Astrocyte (in vitro differentiated cells and primary cell): ENCODE measurements at regions not wholly inside any gene's neighbourhood (a gene's known extent, or its start where the extent isn't known, plus 50 kb on each side); places are given as distances from the start of the nearest gene placed in this dataset.

Experiments used
- DNase-seq: peaks from one replicate; pipeline ENCODE4 v3.0.0-alpha.2; 2010; ENCODE audit warnings: low read depth
- FAIRE-seq: peaks from 2 replicates; lab custom pipeline; 2011; peaks lifted over from hg19 to GRCh38; lab: Jason Lieb, UNC
- H2AFZ ChIP-seq: 2 replicates; pipeline ENCODE4 v1.6.0; 2012; ENCODE audit warnings: low read depth, low read length, inconsistent platforms
- H3K27ac ChIP-seq: 2 replicates; pipeline ENCODE4 v1.5.1; 2011; ENCODE audit warnings: low read depth, low read length, inconsistent platforms
- H3K27me3 ChIP-seq: 2 replicates; pipeline ENCODE4 v1.6.0; 2011; ENCODE audit warnings: low read length, inconsistent platforms; ENCODE audit not compliant: insufficient read depth
- H3K36me3 ChIP-seq: 2 replicates; pipeline ENCODE4 v1.5.1; 2011; ENCODE audit warnings: low read length, inconsistent platforms; ENCODE audit not compliant: insufficient read depth
- H3K4me1 ChIP-seq: 2 replicates; pipeline ENCODE4 v1.5.1; 2011; ENCODE audit warnings: low read length, inconsistent platforms; ENCODE audit not compliant: insufficient read depth
- H3K4me2 ChIP-seq: 2 replicates; pipeline ENCODE4 v1.6.0; 2012; ENCODE audit warnings: low read length, inconsistent platforms
- H3K4me3 ChIP-seq: 2 replicates; pipeline ENCODE4 v1.5.1; 2011; ENCODE audit warnings: low read depth, mild to moderate bottlenecking, low read length, inconsistent platforms; ENCODE audit not compliant: insufficient read depth
- H3K79me2 ChIP-seq: 2 replicates; pipeline ENCODE4 v1.6.0; 2012; ENCODE audit warnings: mild to moderate bottlenecking, low read length, inconsistent platforms; ENCODE audit not compliant: insufficient read depth
- H3K9ac ChIP-seq: 2 replicates; pipeline ENCODE4 v1.6.0; 2012; ENCODE audit warnings: mild to moderate bottlenecking, low read length, inconsistent platforms
- H3K9me3 ChIP-seq: 2 replicates; pipeline ENCODE4 v1.5.1; 2012; ENCODE audit warnings: low read depth, mild to moderate bottlenecking, low read length, inconsistent platforms; ENCODE audit not compliant: insufficient read depth
- H4K20me1 ChIP-seq: 2 replicates; pipeline ENCODE4 v1.6.0; 2012; ENCODE audit warnings: low read length, inconsistent platforms; ENCODE audit not compliant: insufficient read depth
- H3K27ac Mint-ChIP-seq: one replicate; pipeline ENCODE4 v1.8.0; 2021; ENCODE audit warnings: mild to moderate bottlenecking, mixed read lengths; ENCODE audit not compliant: unreplicated experiment
- H3K27me3 Mint-ChIP-seq: one replicate; pipeline ENCODE4 v1.8.0; 2021; ENCODE audit warnings: low read depth, mixed read lengths; ENCODE audit not compliant: unreplicated experiment
- H3K36me3 Mint-ChIP-seq: one replicate; pipeline ENCODE4 v1.8.0; 2021; ENCODE audit warnings: low read depth, mixed read lengths; ENCODE audit not compliant: unreplicated experiment
- H3K4me1 Mint-ChIP-seq: one replicate; pipeline ENCODE4 v1.8.0; 2021; ENCODE audit warnings: low read depth, mixed read lengths; ENCODE audit not compliant: unreplicated experiment
- H3K4me3 Mint-ChIP-seq: one replicate; pipeline ENCODE4 v1.8.0; 2021; ENCODE audit warnings: mild to moderate bottlenecking, moderate library complexity, mixed read lengths; ENCODE audit not compliant: unreplicated experiment
- H3K9me3 Mint-ChIP-seq: one replicate; pipeline ENCODE4 v1.8.0; 2021; ENCODE audit warnings: mild to moderate bottlenecking, mixed read lengths; ENCODE audit not compliant: unreplicated experiment
- EZH2 ChIP-seq: IDR thresholded peaks from 2 replicates; pipeline ENCODE4 v1.6.1; 2012; ENCODE audit warnings: mild to moderate bottlenecking, low read length, inconsistent platforms; ENCODE audit not compliant: insufficient read depth
- TF ChIP-seq, protein P1 (sequence below): IDR thresholded peaks from 2 replicates; pipeline ENCODE4 v1.5.1; 2011; ENCODE audit warnings: low read depth, mild to moderate bottlenecking, inconsistent platforms, low read length, moderate library complexity; ENCODE audit not compliant: insufficient read depth

DNA sequence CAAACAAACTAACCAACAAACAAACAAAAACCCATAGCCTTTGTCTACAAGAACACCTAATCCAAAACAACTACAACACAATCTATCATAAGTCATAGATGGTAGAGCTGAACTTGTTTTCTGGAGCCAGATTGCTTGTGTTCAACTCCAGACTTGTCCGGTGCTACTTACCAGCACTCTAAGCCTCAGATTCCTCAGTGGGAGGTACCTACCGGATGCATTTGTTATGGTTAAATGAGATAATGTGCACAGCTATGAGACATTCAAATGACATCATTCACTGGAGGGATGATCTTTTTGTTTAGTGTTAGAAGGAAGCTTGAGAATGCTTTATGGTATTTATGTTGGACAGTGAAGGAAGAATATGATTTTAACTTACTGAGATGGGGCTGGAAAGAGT is 592.9 kb upstream of the C9orf72 start:
- Histone ChIP-seq H3K79me2 (no peaks in the 10 kb centered on the region), H3K4me2 (no peak overlapping the region), H3K27me3 (no peaks in the 10 kb centered on the region), H4K20me1 (no peaks in the 10 kb centered on the region), H3K4me1 (peaks cover 2% of the 10 kb centered on the region), H3K9me3 (no peaks in the 10 kb centered on the region), H3K4me3 (no peak overlapping the region), H3K27ac (no peak overlapping the region), H2AFZ (no peak overlapping the region), H3K9ac (no peak overlapping the region), H3K36me3 (no peaks in the 10 kb centered on the region)
- H3K4me1 Mint-ChIP-seq: peaks cover 3% of the 10 kb centered on the region
- no peaks in the 10 kb centered on the region for H3K9me3 Mint-ChIP-seq
- no peaks in the 10 kb centered on the region for H3K36me3 Mint-ChIP-seq
- no peak for TF ChIP-seq EZH2
- DNase-seq (no peak), FAIRE-seq (peak; percentile 50)
- no peak overlapping the region for H3K4me3 Mint-ChIP-seq
- H3K27ac Mint-ChIP-seq: no peak overlapping the region
- no peaks in the 10 kb centered on the region for H3K27me3 Mint-ChIP-seq

DNA sequence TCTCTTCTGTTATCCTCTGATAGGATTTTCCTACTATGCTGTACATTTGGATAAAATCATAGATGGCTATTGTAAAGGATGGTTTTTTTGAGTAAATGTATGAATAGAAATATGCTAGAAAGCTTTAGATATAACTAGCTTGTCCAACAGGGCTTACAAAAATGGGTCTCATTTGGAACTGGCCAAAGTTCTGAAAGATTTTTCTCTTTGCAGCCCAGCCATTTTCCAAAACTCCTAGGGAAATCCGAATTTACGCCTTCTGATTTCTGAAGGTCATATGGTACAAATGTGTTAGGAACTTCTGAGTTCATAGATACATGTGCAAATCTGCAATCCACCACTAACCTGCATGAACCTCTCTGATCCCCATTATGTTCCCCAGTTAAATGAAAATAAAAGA is 603.9 kb upstream of the C9orf72 start:
- H3K9me3 Mint-ChIP-seq: peaks cover 2% of the 10 kb centered on the region
- no peak for FAIRE-seq
- Histone ChIP-seq H3K79me2 (no peaks in the 10 kb centered on the region), H3K9ac (no peak overlapping the region), H3K9me3 (no peaks in the 10 kb centered on the region), H3K4me2 (no peak overlapping the region), H3K4me1 (no peaks in the 10 kb centered on the region), H3K36me3 (no peaks in the 10 kb centered on the region), H3K27ac (no peak overlapping the region), H4K20me1 (no peaks in the 10 kb centered on the region), H3K4me3 (no peak overlapping the region), H2AFZ (no peak overlapping the region), H3K27me3 (no peaks in the 10 kb centered on the region)
- TF ChIP-seq, protein P1, sequence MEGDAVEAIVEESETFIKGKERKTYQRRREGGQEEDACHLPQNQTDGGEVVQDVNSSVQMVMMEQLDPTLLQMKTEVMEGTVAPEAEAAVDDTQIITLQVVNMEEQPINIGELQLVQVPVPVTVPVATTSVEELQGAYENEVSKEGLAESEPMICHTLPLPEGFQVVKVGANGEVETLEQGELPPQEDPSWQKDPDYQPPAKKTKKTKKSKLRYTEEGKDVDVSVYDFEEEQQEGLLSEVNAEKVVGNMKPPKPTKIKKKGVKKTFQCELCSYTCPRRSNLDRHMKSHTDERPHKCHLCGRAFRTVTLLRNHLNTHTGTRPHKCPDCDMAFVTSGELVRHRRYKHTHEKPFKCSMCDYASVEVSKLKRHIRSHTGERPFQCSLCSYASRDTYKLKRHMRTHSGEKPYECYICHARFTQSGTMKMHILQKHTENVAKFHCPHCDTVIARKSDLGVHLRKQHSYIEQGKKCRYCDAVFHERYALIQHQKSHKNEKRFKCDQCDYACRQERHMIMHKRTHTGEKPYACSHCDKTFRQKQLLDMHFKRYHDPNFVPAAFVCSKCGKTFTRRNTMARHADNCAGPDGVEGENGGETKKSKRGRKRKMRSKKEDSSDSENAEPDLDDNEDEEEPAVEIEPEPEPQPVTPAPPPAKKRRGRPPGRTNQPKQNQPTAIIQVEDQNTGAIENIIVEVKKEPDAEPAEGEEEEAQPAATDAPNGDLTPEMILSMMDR: no peak
- no peak for TF ChIP-seq EZH2
- H3K27me3 Mint-ChIP-seq: peaks cover 2% of the 10 kb centered on the region
- peaks cover 3% of the 10 kb centered on the region for H3K36me3 Mint-ChIP-seq
- H3K27ac Mint-ChIP-seq: no peak overlapping the region
- no peak overlapping the region for H3K4me3 Mint-ChIP-seq
- DNase-seq: no peak
- no peaks in the 10 kb centered on the region for H3K4me1 Mint-ChIP-seq

DNA sequence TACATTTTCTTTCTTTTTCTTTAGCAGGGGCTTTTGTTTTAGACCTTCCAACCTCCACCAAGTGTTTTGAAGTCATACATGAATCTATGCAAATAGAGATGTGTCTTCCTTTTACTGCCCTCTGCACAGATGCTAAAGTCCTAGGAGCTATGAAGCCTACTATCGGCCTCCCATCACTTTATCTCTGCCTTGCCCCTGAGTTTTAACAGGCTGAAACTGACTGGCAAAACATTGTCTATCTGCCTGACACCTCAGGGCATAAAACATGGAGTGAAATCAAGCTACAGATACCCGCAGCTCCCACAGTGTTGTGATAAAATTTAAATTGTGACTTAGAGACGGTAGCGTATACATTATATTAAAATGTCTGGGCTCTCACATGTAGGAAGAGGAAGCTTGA is 604.6 kb upstream of the C9orf72 start:
- no peak for DNase-seq
- Mint-ChIP-seq H3K36me3 (peaks cover 3% of the 10 kb centered on the region), H3K4me1 (no peaks in the 10 kb centered on the region), H3K4me3 (no peak overlapping the region), H3K27me3 (peaks cover 2% of the 10 kb centered on the region), H3K9me3 (peaks cover 2% of the 10 kb centered on the region), H3K27ac (no peak overlapping the region)
- no peak for TF ChIP-seq EZH2
- TF ChIP-seq, protein P1: no peak
- no peaks in the 10 kb centered on the region for H3K9me3 ChIP-seq
- H3K4me2 ChIP-seq: no peak overlapping the region
- H3K4me3 ChIP-seq: no peak overlapping the region
- H3K36me3 ChIP-seq: no peaks in the 10 kb centered on the region
- H4K20me1 ChIP-seq: no peaks in the 10 kb centered on the region
- H3K27ac ChIP-seq: no peak overlapping the region
- H3K27me3 ChIP-seq: no peaks in the 10 kb centered on the region
- FAIRE-seq: no peak
- no peak overlapping the region for H3K9ac ChIP-seq
- no peaks in the 10 kb centered on the region for H3K4me1 ChIP-seq
- no peaks in the 10 kb centered on the region for H3K79me2 ChIP-seq
- no peak overlapping the region for H2AFZ ChIP-seq
